ENCODE measurements at regions not wholly inside any gene's neighbourhood (a gene's known extent, or its start where the extent isn't known, plus 50 kb on each side); places are given as distances from the start of the nearest gene placed in this dataset.
"Not testable (repeated sequence)": the region's sequence is repeated elsewhere in the genome, so short reads cannot be mapped to it uniquely, and the experiment has no call there.

- no peak overlapping the region for H3K4me3 ChIP-seq (ENCODE audit: low read length)
- no peak for DNase-seq (ENCODE audit: low read depth, low spot score)
Observed at GRCh38 chr1:99062192-99062591, 57.5 kb upstream of the PLPPR5 start.

- H3K4me3 ChIP-seq (ENCODE audit: low read length), result no peak overlapping the region
- DNase-seq (ENCODE audit: low read depth, low spot score), result no peak
Observed at GRCh38 chr1:99069146-99069545, 64.5 kb upstream of the PLPPR5 start.

- not testable (repeated sequence) for H3K4me3 ChIP-seq (ENCODE audit: low read length); DNase-seq (ENCODE audit: low read depth, low spot score)
Observed at GRCh38 chr1:99078529-99078928, 73.9 kb upstream of the PLPPR5 start.

- no peak overlapping the region for H3K4me3 ChIP-seq (ENCODE audit: low read length)
Observed at GRCh38 chr1:99082366-99082765, 77.7 kb upstream of the PLPPR5 start.

GRCh38 chr1:99083338-99083737, 78.7 kb upstream of the PLPPR5 start:
- H3K4me3 ChIP-seq (ENCODE audit: low read length), result no peak overlapping the region
- no peak for DNase-seq (ENCODE audit: low read depth, low spot score)

More at GRCh38 chr1:99082366-99082765, 77.7 kb upstream of the PLPPR5 start:
- no peak for DNase-seq (ENCODE audit: low read depth, low spot score)

- no peak for DNase-seq (ENCODE audit: low read depth, low spot score)
- H3K4me3 ChIP-seq (ENCODE audit: low read length), result no peak overlapping the region
Observed at GRCh38 chr1:99084562-99084961, 79.9 kb upstream of the PLPPR5 start.

GRCh38 chr1:99086057-99086456, 81.4 kb upstream of the PLPPR5 start:
- H3K4me3 ChIP-seq (ENCODE audit: low read length), result no peak overlapping the region
- no peak for DNase-seq (ENCODE audit: low read depth, low spot score)

GRCh38 chr1:99098589-99098988, 93.9 kb upstream of the PLPPR5 start:
- DNase-seq (ENCODE audit: low read depth, low spot score), result no peak
- no peak overlapping the region for H3K4me3 ChIP-seq (ENCODE audit: low read length)

- no peak for DNase-seq (ENCODE audit: low read depth, low spot score)
- H3K4me3 ChIP-seq (ENCODE audit: low read length), result no peak overlapping the region
Observed at GRCh38 chr1:99106274-99106673, 101.6 kb upstream of the PLPPR5 start.

- no peak overlapping the region for H3K4me3 ChIP-seq (ENCODE audit: low read length)
- no peak for DNase-seq (ENCODE audit: low read depth, low spot score)
Observed at GRCh38 chr1:99107680-99108079, 103.0 kb upstream of the PLPPR5 start.

- no peak overlapping the region for H3K4me3 ChIP-seq (ENCODE audit: low read length)
- no peak for DNase-seq (ENCODE audit: low read depth, low spot score)
Observed at GRCh38 chr1:99110140-99111041, 105.7 kb upstream of the PLPPR5 start.

- no peak for DNase-seq (ENCODE audit: low read depth, low spot score)
- no peak overlapping the region for H3K4me3 ChIP-seq (ENCODE audit: low read length)
Observed at GRCh38 chr1:99115231-99115630, 110.6 kb upstream of the PLPPR5 start.

- no peak overlapping the region for H3K4me3 ChIP-seq (ENCODE audit: low read length)
- no peak for DNase-seq (ENCODE audit: low read depth, low spot score)
Observed at GRCh38 chr1:99119188-99119587, 114.5 kb upstream of the PLPPR5 start.

GRCh38 chr1:99122039-99122438, 117.4 kb upstream of the PLPPR5 start:
- no peak for DNase-seq (ENCODE audit: low read depth, low spot score)
- no peak overlapping the region for H3K4me3 ChIP-seq (ENCODE audit: low read length)

- DNase-seq (ENCODE audit: low read depth, low spot score), result no peak
- no peak overlapping the region for H3K4me3 ChIP-seq (ENCODE audit: low read length)
Observed at GRCh38 chr1:99123936-99124335, 119.3 kb upstream of the PLPPR5 start.

GRCh38 chr1:99131546-99131945, 126.9 kb upstream of the PLPPR5 start:
- no peak overlapping the region for H3K4me3 ChIP-seq (ENCODE audit: low read length)
- no peak for DNase-seq (ENCODE audit: low read depth, low spot score)

- DNase-seq (ENCODE audit: low read depth, low spot score), result no peak
- no peak overlapping the region for H3K4me3 ChIP-seq (ENCODE audit: low read length)
Observed at GRCh38 chr1:99133756-99134500, 129.3 kb upstream of the PLPPR5 start.

- no peak for DNase-seq (ENCODE audit: low read depth, low spot score)
- no peak overlapping the region for H3K4me3 ChIP-seq (ENCODE audit: low read length)
Observed at GRCh38 chr1:99137554-99138206, 126.6 kb upstream of the PLPPR4 start.

- DNase-seq (ENCODE audit: low read depth, low spot score), result no peak
- no peak overlapping the region for H3K4me3 ChIP-seq (ENCODE audit: low read length)
Observed at GRCh38 chr1:99139876-99140275, 124.4 kb upstream of the PLPPR4 start.

Data from Jurkat, Clone E6-1 (cell line).